IMR-90 (cell line): ENCODE measurements at regions not wholly inside any gene's neighbourhood (a gene's known extent, or its start where the extent isn't known, plus 50 kb on each side); places are given as distances from the start of the nearest gene placed in this dataset.

Experiments used
- BHLHE40 ChIP-seq: fragments of 150-350 bp; IDR thresholded peaks from 2 replicates; pipeline ENCODE4 v1.6.1; 2016; ENCODE audit warnings: mild to moderate bottlenecking, low read depth, low read length
- CHD1 ChIP-seq: IDR thresholded peaks from 2 replicates; pipeline ENCODE4 v1.6.1; 2012; ENCODE audit warnings: low read depth, low read length, improper control_type of control experiment
- CTCF ChIP-seq: conservative IDR thresholded peaks from 2 replicates; pipeline ENCODE4 v1.5.1; 2012; ENCODE audit warnings: mild to moderate bottlenecking, low read depth, low read length, improper control_type of control experiment
- FOS ChIP-seq: fragments of 150-350 bp; IDR thresholded peaks from 2 replicates; pipeline ENCODE4 v1.6.1; 2016; ENCODE audit warnings: low read depth, low read length
- MXI1 ChIP-seq: IDR thresholded peaks from 2 replicates; pipeline ENCODE4 v1.6.1; 2012; ENCODE audit warnings: low read depth, mild to moderate bottlenecking, low read length, moderate library complexity, borderline replicate concordance
- POLR2A ChIP-seq: IDR thresholded peaks from 2 replicates; pipeline ENCODE4 v1.6.1; 2012; ENCODE audit warnings: mild to moderate bottlenecking, low read depth, low read length
- RAD21 ChIP-seq: IDR thresholded peaks from 2 replicates; pipeline ENCODE4 v1.6.1; 2012; ENCODE audit warnings: low read length, improper control_type of control experiment
- RCOR1 ChIP-seq: IDR thresholded peaks from 2 replicates; pipeline ENCODE4 v1.6.1; 2012; ENCODE audit warnings: mild to moderate bottlenecking, low read length, improper control_type of control experiment; ENCODE audit not compliant: insufficient replicate concordance
- RFX5 ChIP-seq: IDR thresholded peaks from 2 replicates; pipeline ENCODE4 v1.8.0; 2012; ENCODE audit warnings: low read depth, mild to moderate bottlenecking, low read length, moderate library complexity
- SMC3 ChIP-seq: fragments of 150-350 bp; IDR thresholded peaks from 2 replicates; pipeline ENCODE4 v1.6.1; 2016; ENCODE audit warnings: low read depth, mild to moderate bottlenecking, antibody characterized with exemption, low read length, moderate library complexity
- TF ChIP-seq, protein P1 (sequence below): fragments of 150-350 bp; IDR thresholded peaks from 2 replicates; pipeline ENCODE4 v1.6.1; 2017; ENCODE audit warnings: mild to moderate bottlenecking, antibody characterized with exemption, low read length, low read depth
- TF ChIP-seq, protein P2 (sequence below): fragments of 150-350 bp; IDR thresholded peaks from 2 replicates; pipeline ENCODE4 v1.6.1; 2016; ENCODE audit warnings: low read depth, mild to moderate bottlenecking, low read length, moderate library complexity, borderline replicate concordance

GRCh38 chr4:19191979-19192650, 1059.6 kb upstream of the SLIT2 start:
- TF ChIP-seq CTCF = no peak
- TF ChIP-seq POLR2A = no peak
- TF ChIP-seq FOS = no peak
- no peak for TF ChIP-seq RAD21
- TF ChIP-seq, protein P1, sequence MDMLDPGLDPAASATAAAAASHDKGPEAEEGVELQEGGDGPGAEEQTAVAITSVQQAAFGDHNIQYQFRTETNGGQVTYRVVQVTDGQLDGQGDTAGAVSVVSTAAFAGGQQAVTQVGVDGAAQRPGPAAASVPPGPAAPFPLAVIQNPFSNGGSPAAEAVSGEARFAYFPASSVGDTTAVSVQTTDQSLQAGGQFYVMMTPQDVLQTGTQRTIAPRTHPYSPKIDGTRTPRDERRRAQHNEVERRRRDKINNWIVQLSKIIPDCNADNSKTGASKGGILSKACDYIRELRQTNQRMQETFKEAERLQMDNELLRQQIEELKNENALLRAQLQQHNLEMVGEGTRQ = no peak
- TF ChIP-seq BHLHE40 = no peak
- no peak for TF ChIP-seq CHD1
- no peak for TF ChIP-seq RFX5
- no peak for TF ChIP-seq RCOR1
- no peak for TF ChIP-seq MXI1
- TF ChIP-seq, protein P2, sequence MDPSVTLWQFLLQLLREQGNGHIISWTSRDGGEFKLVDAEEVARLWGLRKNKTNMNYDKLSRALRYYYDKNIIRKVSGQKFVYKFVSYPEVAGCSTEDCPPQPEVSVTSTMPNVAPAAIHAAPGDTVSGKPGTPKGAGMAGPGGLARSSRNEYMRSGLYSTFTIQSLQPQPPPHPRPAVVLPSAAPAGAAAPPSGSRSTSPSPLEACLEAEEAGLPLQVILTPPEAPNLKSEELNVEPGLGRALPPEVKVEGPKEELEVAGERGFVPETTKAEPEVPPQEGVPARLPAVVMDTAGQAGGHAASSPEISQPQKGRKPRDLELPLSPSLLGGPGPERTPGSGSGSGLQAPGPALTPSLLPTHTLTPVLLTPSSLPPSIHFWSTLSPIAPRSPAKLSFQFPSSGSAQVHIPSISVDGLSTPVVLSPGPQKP = no peak
- TF ChIP-seq SMC3 = no peak
